ENCODE measurements at regions not wholly inside any gene's neighbourhood (a gene's known extent, or its start where the extent isn't known, plus 50 kb on each side); places are given as distances from the start of the nearest gene placed in this dataset.

DNA sequence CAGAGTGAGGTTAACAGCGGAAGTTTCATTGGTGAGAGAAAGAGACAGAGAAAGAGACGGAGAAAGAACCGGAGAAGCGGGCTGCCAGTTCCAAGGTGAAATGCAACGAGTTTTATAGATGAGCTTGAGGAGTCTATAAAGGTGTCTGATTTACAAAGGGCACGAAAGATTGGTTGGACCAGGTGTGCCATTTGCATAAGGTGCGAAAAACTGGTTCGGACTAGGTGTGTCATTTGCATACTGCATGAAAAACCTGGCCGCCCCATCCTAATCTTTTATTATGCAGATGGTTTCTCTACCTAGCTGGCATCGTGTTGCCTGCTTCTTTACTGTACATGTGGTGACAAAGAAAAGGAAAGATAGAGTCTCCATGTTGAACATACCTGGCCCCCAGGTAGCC is 253.8 kb upstream of the IGF1R start:
- H3K79me2 ChIP-seq (ENCODE audit: insufficient read depth, low read length), result no peaks in the 10 kb centered on the region
- no peaks in the 10 kb centered on the region for H3K36me3 ChIP-seq (ENCODE audit: insufficient read depth, low read length)
- H3K9ac ChIP-seq (ENCODE audit: low read length), result no peak overlapping the region
- no peaks in the 10 kb centered on the region for H4K20me1 ChIP-seq (ENCODE audit: insufficient read depth, low read length)
- TF ChIP-seq CTCF (IDR thresholded peaks at IDR 0.05; ENCODE audit: low read length), result no peak
- TF ChIP-seq EZH2 (IDR thresholded peaks at IDR 0.05; ENCODE audit: borderline replicate concordance, low read length), result no peak
- no peaks in the 10 kb centered on the region for H3F3A ChIP-seq (ENCODE audit: insufficient read depth, low read length)
- no peaks in the 10 kb centered on the region for H3K4me1 ChIP-seq (ENCODE audit: insufficient read depth, low read length, severe bottlenecking)
- H3K27ac ChIP-seq (ENCODE audit: low read depth, low read length, poor library complexity, severe bottlenecking), result no peak overlapping the region
- H3K9me3 ChIP-seq (ENCODE audit: low read length), result no peaks in the 10 kb centered on the region
- H3K27me3 ChIP-seq (ENCODE audit: insufficient read depth, low read length), result no peaks in the 10 kb centered on the region
- H3K4me3 ChIP-seq (ENCODE audit: low read depth, low read length, poor library complexity, severe bottlenecking), result no peak overlapping the region
- no peaks in the 10 kb centered on the region for H3K9me2 ChIP-seq (ENCODE audit: low read depth, low read length)
- H3K4me2 ChIP-seq (ENCODE audit: low read length), result no peak overlapping the region
- no peak overlapping the region for H2AFZ ChIP-seq (ENCODE audit: low read length)

- Histone ChIP-seq H3F3A (ENCODE audit: insufficient read depth, low read length) (no peaks in the 10 kb centered on the region), H3K9ac (ENCODE audit: low read length) (no peak overlapping the region), H3K27me3 (ENCODE audit: insufficient read depth, low read length) (no peaks in the 10 kb centered on the region), H3K36me3 (ENCODE audit: insufficient read depth, low read length) (no peaks in the 10 kb centered on the region), H4K20me1 (ENCODE audit: insufficient read depth, low read length) (no peaks in the 10 kb centered on the region), H3K9me3 (ENCODE audit: low read length) (no peaks in the 10 kb centered on the region), H3K27ac (ENCODE audit: low read depth, low read length, poor library complexity, severe bottlenecking) (no peak overlapping the region), H3K4me2 (ENCODE audit: low read length) (no peak overlapping the region), H3K9me2 (ENCODE audit: low read depth, low read length) (no peaks in the 10 kb centered on the region), H2AFZ (ENCODE audit: low read length) (no peak overlapping the region), H3K4me3 (ENCODE audit: low read depth, low read length, poor library complexity, severe bottlenecking) (no peak overlapping the region), H3K4me1 (ENCODE audit: insufficient read depth, low read length, severe bottlenecking) (no peaks in the 10 kb centered on the region), H3K79me2 (ENCODE audit: insufficient read depth, low read length) (no peaks in the 10 kb centered on the region)
- TF ChIP-seq CTCF (IDR thresholded peaks at IDR 0.05; ENCODE audit: low read length) (no peak), EZH2 (IDR thresholded peaks at IDR 0.05; ENCODE audit: borderline replicate concordance, low read length) (no peak)
These were observed 252.2 kb upstream of the IGF1R start for GRCh38 chr15:98395974-98396610.

DNA sequence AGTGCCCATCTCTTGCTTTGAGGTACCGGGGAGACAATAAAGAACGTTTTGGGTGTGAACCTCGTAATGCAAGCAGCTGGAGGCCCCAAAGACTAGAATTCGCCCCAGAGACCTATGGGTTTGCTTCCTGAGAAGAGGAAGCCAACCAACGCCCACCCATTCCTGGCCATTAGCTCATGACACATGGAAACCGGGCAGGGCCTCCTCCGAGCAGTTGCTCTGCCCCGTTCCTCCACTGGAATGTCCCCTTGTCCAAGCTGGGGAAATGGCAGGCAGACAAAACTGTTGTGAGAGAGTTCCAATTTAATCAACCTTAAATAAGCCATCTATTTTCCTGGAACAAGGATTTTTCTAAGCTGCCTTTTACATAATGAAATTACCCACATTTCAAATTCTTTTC is 250.9 kb upstream of the IGF1R start:
- TF ChIP-seq CTCF (IDR thresholded peaks at IDR 0.05; ENCODE audit: low read length), result no peak
- TF ChIP-seq EZH2 (IDR thresholded peaks at IDR 0.05; ENCODE audit: borderline replicate concordance, low read length), result no peak
- Histone ChIP-seq H3K4me2 (ENCODE audit: low read length) (no peak overlapping the region), H3K36me3 (ENCODE audit: insufficient read depth, low read length) (no peaks in the 10 kb centered on the region), H3K9ac (ENCODE audit: low read length) (no peak overlapping the region), H3K9me2 (ENCODE audit: low read depth, low read length) (no peaks in the 10 kb centered on the region), H3F3A (ENCODE audit: insufficient read depth, low read length) (no peaks in the 10 kb centered on the region), H3K79me2 (ENCODE audit: insufficient read depth, low read length) (no peaks in the 10 kb centered on the region), H3K27ac (ENCODE audit: low read depth, low read length, poor library complexity, severe bottlenecking) (no peak overlapping the region), H4K20me1 (ENCODE audit: insufficient read depth, low read length) (no peaks in the 10 kb centered on the region), H3K9me3 (ENCODE audit: low read length) (no peaks in the 10 kb centered on the region), H2AFZ (ENCODE audit: low read length) (no peak overlapping the region), H3K27me3 (ENCODE audit: insufficient read depth, low read length) (no peaks in the 10 kb centered on the region), H3K4me1 (ENCODE audit: insufficient read depth, low read length, severe bottlenecking) (no peaks in the 10 kb centered on the region), H3K4me3 (ENCODE audit: low read depth, low read length, poor library complexity, severe bottlenecking) (no peak overlapping the region)
